Parathyroid adenoma (tissue), 2 donors: ENCODE measurements at regions not wholly inside any gene's neighbourhood (a gene's known extent, or its start where the extent isn't known, plus 50 kb on each side); places are given as distances from the start of the nearest gene placed in this dataset.

Source experiments
- H2AFZ ChIP-seq: fragments of 300-600 bp; sonication (generic); one replicate; pipeline ENCODE4 v1.7.0; 2017; ENCODE audit warnings: antibody characterized with exemption, mild to moderate bottlenecking
- H3K27ac ChIP-seq: fragments of 300-600 bp; sonication (generic); one replicate; pipeline ENCODE4 v1.7.0; 2017
- H3K27me3 ChIP-seq: fragments of 300-600 bp; sonication (generic); one replicate; pipeline ENCODE4 v1.7.0; 2017; ENCODE audit warnings: low read length; ENCODE audit not compliant: control insufficient read depth, insufficient read depth
- H3K36me3 ChIP-seq: fragments of 300-600 bp; sonication (generic); one replicate; pipeline ENCODE4 v1.7.0; 2017; ENCODE audit warnings: low read length; ENCODE audit not compliant: control insufficient read depth, insufficient read depth
- H3K4me1 ChIP-seq: fragments of 300-600 bp; sonication (generic); one replicate; pipeline ENCODE4 v1.7.0; 2017; ENCODE audit warnings: control low read depth
- H3K4me2 ChIP-seq: fragments of 300-600 bp; sonication (generic); one replicate; pipeline ENCODE4 v1.7.0; 2017; ENCODE audit warnings: low read length
- H3K4me3 ChIP-seq: fragments of 300-600 bp; sonication (generic); one replicate; pipeline ENCODE4 v1.7.0; 2017; ENCODE audit warnings: low read depth, low read length
- H3K79me2 ChIP-seq: fragments of 300-600 bp; sonication (generic); one replicate; pipeline ENCODE4 v1.7.0; 2017; ENCODE audit warnings: control low read depth
- H3K9ac ChIP-seq: fragments of 300-600 bp; sonication (generic); one replicate; pipeline ENCODE4 v1.7.0; 2017; ENCODE audit warnings: mild to moderate bottlenecking
- H3K9me3 ChIP-seq: fragments of 300-600 bp; sonication (generic); one replicate; pipeline ENCODE4 v1.7.0; 2017; ENCODE audit warnings: low read length; ENCODE audit not compliant: control insufficient read depth
- CTCF ChIP-seq: fragments of 300-600 bp; sonication (generic); IDR thresholded peaks from one replicate; pipeline ENCODE4 v1.7.0; 2017; ENCODE audit warnings: antibody characterized with exemption, mild to moderate bottlenecking
- donor health status: primary hyperparathyroidism.

- no peaks in the 10 kb centered on the region for H3K36me3 ChIP-seq
- TF ChIP-seq CTCF = no peak
- no peak overlapping the region for H3K4me2 ChIP-seq
- H3K9ac ChIP-seq = no peak overlapping the region
- H2AFZ ChIP-seq = no peak overlapping the region
- no peaks in the 10 kb centered on the region for H3K9me3 ChIP-seq
- no peaks in the 10 kb centered on the region for H3K4me1 ChIP-seq
- H3K27ac ChIP-seq = no peak overlapping the region
- H3K79me2 ChIP-seq = no peaks in the 10 kb centered on the region
- no peak overlapping the region for H3K4me3 ChIP-seq
- H3K27me3 ChIP-seq = no peaks in the 10 kb centered on the region
These were observed 261.4 kb upstream of the TBX3 start for GRCh38 chr12:114945351-114945750.

GRCh38 chr12:114944736-114945135 lies 260.8 kb upstream of the TBX3 start:
- no peaks in the 10 kb centered on the region for H3K27me3 ChIP-seq

GRCh38 chr12:114943601-114944000 lies 259.6 kb upstream of the TBX3 start:
- no peaks in the 10 kb centered on the region for H3K9me3 ChIP-seq
- H3K4me1 ChIP-seq = no peaks in the 10 kb centered on the region
- H2AFZ ChIP-seq = no peak overlapping the region
- no peak for TF ChIP-seq CTCF
- H3K27ac ChIP-seq = no peak overlapping the region
- no peak overlapping the region for H3K4me3 ChIP-seq
- no peak overlapping the region for H3K4me2 ChIP-seq
- no peaks in the 10 kb centered on the region for H3K79me2 ChIP-seq
- no peak overlapping the region for H3K9ac ChIP-seq
- no peaks in the 10 kb centered on the region for H3K36me3 ChIP-seq
- H3K27me3 ChIP-seq = no peaks in the 10 kb centered on the region

More at GRCh38 chr12:114944736-114945135, 260.8 kb upstream of the TBX3 start:
- H3K4me2 ChIP-seq = no peak overlapping the region
- H3K27ac ChIP-seq = no peak overlapping the region
- TF ChIP-seq CTCF = no peak
- H3K4me1 ChIP-seq = no peaks in the 10 kb centered on the region
- H2AFZ ChIP-seq = no peak overlapping the region
- H3K79me2 ChIP-seq = no peaks in the 10 kb centered on the region
- H3K9ac ChIP-seq = no peak overlapping the region
- no peak overlapping the region for H3K4me3 ChIP-seq
- no peaks in the 10 kb centered on the region for H3K36me3 ChIP-seq
- no peaks in the 10 kb centered on the region for H3K9me3 ChIP-seq

- no peaks in the 10 kb centered on the region for H3K36me3 ChIP-seq
- H3K4me2 ChIP-seq = no peak overlapping the region
- no peak overlapping the region for H3K4me3 ChIP-seq
- H3K79me2 ChIP-seq = no peaks in the 10 kb centered on the region
- no peak overlapping the region for H3K27ac ChIP-seq
- no peaks in the 10 kb centered on the region for H3K27me3 ChIP-seq
- H3K4me1 ChIP-seq = no peaks in the 10 kb centered on the region
- H3K9me3 ChIP-seq = no peaks in the 10 kb centered on the region
- H3K9ac ChIP-seq = no peak overlapping the region
- no peak for TF ChIP-seq CTCF
- no peak overlapping the region for H2AFZ ChIP-seq
These were observed 254.7 kb upstream of the TBX3 start for GRCh38 chr12:114938487-114939210.
